Body of pancreas (tissue), 4 donors: ENCODE measurements at regions not wholly inside any gene's neighbourhood (a gene's known extent, or its start where the extent isn't known, plus 50 kb on each side); places are given as distances from the start of the nearest gene placed in this dataset.

ENCODE experiments used
- POLR2A ChIP-seq, 3 donors: fragments of 450-650 bp; IDR thresholded peaks; one replicate each; pipeline ENCODE4 v1.6.1; 2016; ENCODE audit warnings: antibody characterized with exemption in 3 of 3, mild to moderate bottlenecking in 2 of 3
- TF ChIP-seq, protein P1 (sequence below), 7 experiments: fragments of 450-650 bp in 4 of 7; fragments of 200-600 bp in 3 of 7; sonication (generic) in 3 of 7; IDR thresholded peaks; one replicate each; pipeline ENCODE4 v1.5.1; 2016 to 2019; ENCODE audit warnings: antibody characterized with exemption in 7 of 7

- TF ChIP-seq, protein P1, sequence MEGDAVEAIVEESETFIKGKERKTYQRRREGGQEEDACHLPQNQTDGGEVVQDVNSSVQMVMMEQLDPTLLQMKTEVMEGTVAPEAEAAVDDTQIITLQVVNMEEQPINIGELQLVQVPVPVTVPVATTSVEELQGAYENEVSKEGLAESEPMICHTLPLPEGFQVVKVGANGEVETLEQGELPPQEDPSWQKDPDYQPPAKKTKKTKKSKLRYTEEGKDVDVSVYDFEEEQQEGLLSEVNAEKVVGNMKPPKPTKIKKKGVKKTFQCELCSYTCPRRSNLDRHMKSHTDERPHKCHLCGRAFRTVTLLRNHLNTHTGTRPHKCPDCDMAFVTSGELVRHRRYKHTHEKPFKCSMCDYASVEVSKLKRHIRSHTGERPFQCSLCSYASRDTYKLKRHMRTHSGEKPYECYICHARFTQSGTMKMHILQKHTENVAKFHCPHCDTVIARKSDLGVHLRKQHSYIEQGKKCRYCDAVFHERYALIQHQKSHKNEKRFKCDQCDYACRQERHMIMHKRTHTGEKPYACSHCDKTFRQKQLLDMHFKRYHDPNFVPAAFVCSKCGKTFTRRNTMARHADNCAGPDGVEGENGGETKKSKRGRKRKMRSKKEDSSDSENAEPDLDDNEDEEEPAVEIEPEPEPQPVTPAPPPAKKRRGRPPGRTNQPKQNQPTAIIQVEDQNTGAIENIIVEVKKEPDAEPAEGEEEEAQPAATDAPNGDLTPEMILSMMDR (IDR thresholded peaks at IDR 0.05), result no peak
- no peak for TF ChIP-seq POLR2A (IDR thresholded peaks at IDR 0.05)
Observed at GRCh38 chr4:30920043-30920442, 199.9 kb downstream of the PCDH7 start.
